ENCODE measurements at regions not wholly inside any gene's neighbourhood (a gene's known extent, or its start where the extent isn't known, plus 50 kb on each side); places are given as distances from the start of the nearest gene placed in this dataset.
A peak's percentile ranks its signal among the peaks of the same experiment; 100 is the strongest.

GRCh38 chr10:33114451-33114952, 156.5 kb upstream of the ITGB1 start:
- POLR2A ChIA-PET: no interaction called here
- no peaks in the 10 kb centered on the region for H3K9me3 ChIP-seq (replicated peaks; ENCODE audit: control insufficient read depth, insufficient read depth, low read length)
- intact Hi-C loops (cut with micrococcal nuclease) (no loop called here), dilution Hi-C loops (cut with MboI; ENCODE audit: extremely low pct_ligation_motif_present, low sequenced_read_pairs) (no loop called here)
- H3K9me1 ChIP-seq (replicated peaks; ENCODE audit: control insufficient read depth, extremely low read depth, insufficient read depth, low read length): no peaks in the 10 kb centered on the region
- H3K79me2 ChIP-seq (ENCODE audit: control insufficient read depth, insufficient read depth, low read length): no peaks in the 10 kb centered on the region
- H4K20me1 ChIP-seq (replicated peaks; ENCODE audit: control insufficient read depth, extremely low read depth, insufficient read depth, low read length): no peaks in the 10 kb centered on the region
- no peak overlapping the region for H3K4me2 ChIP-seq (ENCODE audit: insufficient read depth, low read length)
- peak; percentile 45 for TF ChIP-seq FOS (IDR thresholded peaks at IDR 0.05; ENCODE audit: borderline replicate concordance, insufficient read depth, low read length)
- no peak for TF ChIP-seq POLR2AphosphoS5 (IDR thresholded peaks at IDR 0.05; ENCODE audit: insufficient read depth, low read depth, low read length)
- H3K36me3 ChIP-seq (ENCODE audit: control insufficient read depth in 2 of 2, extremely low read depth in 1 of 2, insufficient read depth in 2 of 2, low read length in 2 of 2): no peaks in the 10 kb centered on the region
- peaks cover 3% of the 10 kb centered on the region for H3K4me1 ChIP-seq (ENCODE audit: control insufficient read depth, extremely low read depth, insufficient read depth, low read length)
- BruUV-seq (replicated peaks): no TSS peak
- FAIRE-seq: no peak
- no peak overlapping the region for H2AFZ ChIP-seq (ENCODE audit: low read depth, low read length)
- CTCF ChIA-PET: interaction anchor here (0.8 to 3.1 kb wide), 6 partner anchors 8 to 104 kb away, joined by 3 to 47 read pairs (median 6); no protein-coding TSS in a partner anchor
- peaks cover 0 to 3% of the 10 kb centered on the region in 2 experiments for H3K27me3 ChIP-seq (ENCODE audit: control insufficient read depth in 2 of 2, insufficient read depth in 2 of 2, low read length in 2 of 2)
- H3K4me3 ChIP-seq (replicated peaks in 1 of 3; ENCODE audit: insufficient read depth in 1 of 3, low read depth in 1 of 3, low read length in 3 of 3): no peak overlapping the region
- H3K27ac ChIP-seq (ENCODE audit: insufficient read depth, low read depth, low read length): no peak overlapping the region
- no peak overlapping the region for H3K9ac ChIP-seq (replicated peaks; ENCODE audit: extremely low read depth, insufficient read depth, low read length)
- no peak for DNase-seq (ENCODE audit: low read depth, low spot score)

- H3K9me3 ChIP-seq (replicated peaks; ENCODE audit: control insufficient read depth, insufficient read depth, low read length): no peaks in the 10 kb centered on the region
- no peaks in the 10 kb centered on the region for H4K20me1 ChIP-seq (replicated peaks; ENCODE audit: control insufficient read depth, extremely low read depth, insufficient read depth, low read length)
- no peak overlapping the region for H3K9ac ChIP-seq (replicated peaks; ENCODE audit: extremely low read depth, insufficient read depth, low read length)
- H3K9me1 ChIP-seq (replicated peaks; ENCODE audit: control insufficient read depth, extremely low read depth, insufficient read depth, low read length): no peaks in the 10 kb centered on the region
- no peaks in the 10 kb centered on the region for H3K36me3 ChIP-seq (ENCODE audit: control insufficient read depth in 2 of 2, extremely low read depth in 1 of 2, insufficient read depth in 2 of 2, low read length in 2 of 2)
- dilution Hi-C loops (cut with MboI; ENCODE audit: extremely low pct_ligation_motif_present, low sequenced_read_pairs): no loop called here
- peaks cover 1 to 3% of the 10 kb centered on the region in 2 experiments for H3K27me3 ChIP-seq (ENCODE audit: control insufficient read depth in 2 of 2, insufficient read depth in 2 of 2, low read length in 2 of 2)
- POLR2A ChIA-PET: no interaction called here
- DNase-seq (ENCODE audit: low read depth, low spot score): no peak
- peaks cover 3% of the 10 kb centered on the region for H3K4me1 ChIP-seq (ENCODE audit: control insufficient read depth, extremely low read depth, insufficient read depth, low read length)
- H3K4me3 ChIP-seq (replicated peaks in 1 of 3; ENCODE audit: insufficient read depth in 1 of 3, low read depth in 1 of 3, low read length in 3 of 3): no peak overlapping the region
- no peak overlapping the region for H2AFZ ChIP-seq (ENCODE audit: low read depth, low read length)
- FAIRE-seq: no peak
- TF ChIP-seq EZH2 (IDR thresholded peaks at IDR 0.05; ENCODE audit: borderline replicate concordance, low read depth, low read length, severe bottlenecking): no peak
- H3K4me2 ChIP-seq (ENCODE audit: insufficient read depth, low read length): no peak overlapping the region
- no TSS peak for BruUV-seq (replicated peaks)
- no peak overlapping the region for H3K27ac ChIP-seq (ENCODE audit: insufficient read depth, low read depth, low read length)
- CTCF ChIA-PET: no interaction called here
- H3K79me2 ChIP-seq (ENCODE audit: control insufficient read depth, insufficient read depth, low read length): no peaks in the 10 kb centered on the region
- intact Hi-C loops (cut with micrococcal nuclease): no loop called here
Measured at GRCh38 chr10:33113466-33113865, 155.4 kb upstream of the ITGB1 start.

Data from endothelial cell of umbilical vein (primary cell).